Neural progenitor cell (in vitro differentiated cells): ENCODE measurements at regions not wholly inside any gene's neighbourhood (a gene's known extent, or its start where the extent isn't known, plus 50 kb on each side); places are given as distances from the start of the nearest gene placed in this dataset.

Source experiments
- DNase-seq: peaks from one replicate; pipeline ENCODE4 v3.0.0-alpha.2; 2016; ENCODE audit warnings: low spot score
- H2AFZ ChIP-seq: fragments of 200-600 bp; sonication (generic); replicated peaks from 2 replicates; pipeline ENCODE4 v1.6.1; 2016; ENCODE audit warnings: antibody characterized with exemption
- H3F3A ChIP-seq: fragments of 200-600 bp; sonication (generic); 2 replicates; pipeline ENCODE4 v1.6.1; 2016; ENCODE audit warnings: antibody characterized with exemption, low read depth
- H3K27ac ChIP-seq: fragments of 200-600 bp; sonication (generic); 2 replicates; pipeline ENCODE4 v1.5.1; 2016; ENCODE audit warnings: mild to moderate bottlenecking
- H3K27me3 ChIP-seq: fragments of 200-600 bp; sonication (generic); 2 replicates; pipeline ENCODE4 v1.6.1; 2016; ENCODE audit warnings: mild to moderate bottlenecking, moderate library complexity
- H3K36me3 ChIP-seq: fragments of 200-600 bp; sonication (generic); 2 replicates; pipeline ENCODE4 v1.5.1; 2016
- H3K4me1 ChIP-seq: fragments of 200-600 bp; sonication (generic); 2 replicates; pipeline ENCODE4 v1.6.1; 2016; ENCODE audit warnings: mixed run types
- H3K4me2 ChIP-seq: fragments of 200-600 bp; sonication (generic); 2 replicates; pipeline ENCODE4 v1.6.1; 2016
- H3K4me3 ChIP-seq: fragments of 200-600 bp; sonication (generic); 2 replicates; pipeline ENCODE4 v1.5.1; 2016
- H3K79me2 ChIP-seq: fragments of 200-600 bp; sonication (generic); 2 replicates; pipeline ENCODE4 v1.6.1; 2016; ENCODE audit warnings: low read depth
- H3K9ac ChIP-seq: fragments of 200-600 bp; sonication (generic); 2 replicates; pipeline ENCODE4 v1.6.1; 2016
- H3K9me3 ChIP-seq: fragments of 200-600 bp; sonication (generic); 2 replicates; pipeline ENCODE4 v1.5.1; 2016; ENCODE audit warnings: low read depth
- H4K20me1 ChIP-seq: fragments of 200-600 bp; sonication (generic); 2 replicates; pipeline ENCODE4 v1.6.1; 2016; ENCODE audit warnings: low read depth
- H3K27ac Mint-ChIP-seq: 3 replicates; pipeline ENCODE4 v1.8.0; 2021; ENCODE audit warnings: mixed read lengths
- H3K27me3 Mint-ChIP-seq: 2 replicates; pipeline ENCODE4 v1.8.0; 2022; ENCODE audit warnings: low read depth, mild to moderate bottlenecking, inconsistent platforms, moderate library complexity, mixed read lengths; ENCODE audit not compliant: insufficient read depth
- H3K36me3 Mint-ChIP-seq: 3 replicates; pipeline ENCODE4 v1.8.0; 2021; ENCODE audit warnings: mixed read lengths
- H3K4me1 Mint-ChIP-seq: 3 replicates; pipeline ENCODE4 v1.8.0; 2021; ENCODE audit warnings: mixed read lengths
- H3K4me3 Mint-ChIP-seq: 3 replicates; pipeline ENCODE4 v1.8.0; 2021; ENCODE audit warnings: mild to moderate bottlenecking, moderate library complexity, mixed read lengths
- H3K9me3 Mint-ChIP-seq: 3 replicates; pipeline ENCODE4 v1.8.0; 2020; ENCODE audit warnings: mixed read lengths
- EZH2 ChIP-seq: fragments of 200-600 bp; sonication (generic); IDR thresholded peaks from 2 replicates; pipeline ENCODE4 v1.6.1; 2017; ENCODE audit warnings: antibody characterized with exemption, mild to moderate bottlenecking, moderate library complexity
- EZH2phosphoT487 ChIP-seq: fragments of 200-600 bp; sonication (generic); IDR thresholded peaks from 2 replicates; pipeline ENCODE4 v1.6.1; 2017; ENCODE audit warnings: antibody characterized with exemption
- TF ChIP-seq, protein P1 (sequence below): fragments of 200-600 bp; sonication (generic); IDR thresholded peaks from 2 replicates; pipeline ENCODE4 v1.5.1; 2017; ENCODE audit warnings: antibody characterized with exemption, mild to moderate bottlenecking

DNA sequence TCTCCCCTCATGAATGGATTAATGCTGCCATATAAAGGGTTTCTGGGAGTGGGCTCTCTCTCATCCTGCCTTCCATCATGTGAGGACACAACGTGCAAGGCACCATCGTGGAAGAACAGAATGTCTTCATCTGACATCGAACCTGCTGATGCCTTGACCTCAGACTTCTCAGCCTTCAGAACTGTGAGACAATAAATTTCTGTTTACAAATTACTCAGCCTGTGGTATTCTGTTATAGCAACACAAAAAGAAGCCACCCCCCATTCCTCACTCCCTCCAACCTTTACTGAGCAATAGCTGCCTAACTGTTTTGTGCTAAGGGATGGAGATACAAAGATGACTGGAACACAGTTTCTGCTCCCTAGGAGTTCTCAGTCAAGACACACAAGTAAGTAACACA lies 106.1 kb upstream of the PLET1 start:
- Histone ChIP-seq H4K20me1 (no peaks in the 10 kb centered on the region), H3K27me3 (no peaks in the 10 kb centered on the region), H3K9me3 (no peaks in the 10 kb centered on the region), H3K4me1 (no peaks in the 10 kb centered on the region), H3K9ac (no peak overlapping the region), H3K27ac (no peak overlapping the region), H3F3A (no peaks in the 10 kb centered on the region), H3K79me2 (no peaks in the 10 kb centered on the region), H2AFZ (no peak overlapping the region), H3K4me2 (no peak overlapping the region), H3K36me3 (no peaks in the 10 kb centered on the region), H3K4me3 (no peak overlapping the region)
- Mint-ChIP-seq H3K27me3 (peaks cover 6% of the 10 kb centered on the region), H3K27ac (no peak overlapping the region), H3K9me3 (no peaks in the 10 kb centered on the region), H3K36me3 (no peaks in the 10 kb centered on the region), H3K4me3 (no peak overlapping the region), H3K4me1 (peaks cover 26% of the 10 kb centered on the region)
- DNase-seq, result no peak
- no peak for TF ChIP-seq EZH2phosphoT487
- TF ChIP-seq, protein P1, sequence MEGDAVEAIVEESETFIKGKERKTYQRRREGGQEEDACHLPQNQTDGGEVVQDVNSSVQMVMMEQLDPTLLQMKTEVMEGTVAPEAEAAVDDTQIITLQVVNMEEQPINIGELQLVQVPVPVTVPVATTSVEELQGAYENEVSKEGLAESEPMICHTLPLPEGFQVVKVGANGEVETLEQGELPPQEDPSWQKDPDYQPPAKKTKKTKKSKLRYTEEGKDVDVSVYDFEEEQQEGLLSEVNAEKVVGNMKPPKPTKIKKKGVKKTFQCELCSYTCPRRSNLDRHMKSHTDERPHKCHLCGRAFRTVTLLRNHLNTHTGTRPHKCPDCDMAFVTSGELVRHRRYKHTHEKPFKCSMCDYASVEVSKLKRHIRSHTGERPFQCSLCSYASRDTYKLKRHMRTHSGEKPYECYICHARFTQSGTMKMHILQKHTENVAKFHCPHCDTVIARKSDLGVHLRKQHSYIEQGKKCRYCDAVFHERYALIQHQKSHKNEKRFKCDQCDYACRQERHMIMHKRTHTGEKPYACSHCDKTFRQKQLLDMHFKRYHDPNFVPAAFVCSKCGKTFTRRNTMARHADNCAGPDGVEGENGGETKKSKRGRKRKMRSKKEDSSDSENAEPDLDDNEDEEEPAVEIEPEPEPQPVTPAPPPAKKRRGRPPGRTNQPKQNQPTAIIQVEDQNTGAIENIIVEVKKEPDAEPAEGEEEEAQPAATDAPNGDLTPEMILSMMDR, result no peak
- TF ChIP-seq EZH2, result no peak

DNA sequence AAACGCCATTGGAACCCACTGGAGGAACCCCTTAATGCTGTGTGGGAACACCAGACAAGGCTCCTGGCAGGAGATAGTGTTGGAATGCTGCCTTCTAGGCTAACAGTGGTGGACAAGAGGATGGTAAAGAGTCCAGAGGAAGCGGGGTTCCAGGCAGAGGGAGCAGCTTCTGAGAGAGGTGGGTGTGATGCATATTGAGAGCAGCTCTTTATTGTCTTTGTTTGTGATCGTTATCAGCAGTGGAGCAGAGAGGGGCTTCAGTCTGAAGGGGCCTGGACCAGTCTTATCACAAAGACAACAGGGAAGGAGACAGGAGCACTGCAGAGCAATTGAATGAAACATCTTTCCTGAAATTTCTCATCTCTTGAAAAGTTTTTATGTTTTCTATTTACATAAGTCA lies 106.8 kb upstream of the PLET1 start:
- Histone ChIP-seq H3K27me3 (no peaks in the 10 kb centered on the region), H2AFZ (no peak overlapping the region), H3F3A (no peaks in the 10 kb centered on the region), H3K9me3 (no peaks in the 10 kb centered on the region), H3K4me3 (no peak overlapping the region), H3K4me2 (no peak overlapping the region), H4K20me1 (no peaks in the 10 kb centered on the region), H3K4me1 (no peaks in the 10 kb centered on the region), H3K36me3 (no peaks in the 10 kb centered on the region), H3K27ac (no peak overlapping the region), H3K9ac (no peak overlapping the region), H3K79me2 (no peaks in the 10 kb centered on the region)
- DNase-seq, result no peak
- Mint-ChIP-seq H3K36me3 (no peaks in the 10 kb centered on the region), H3K27ac (peak overlapping the region; percentile 72), H3K9me3 (peaks cover 2% of the 10 kb centered on the region), H3K4me1 (peaks cover 21% of the 10 kb centered on the region), H3K4me3 (no peak overlapping the region), H3K27me3 (peaks cover 6% of the 10 kb centered on the region)
- TF ChIP-seq EZH2phosphoT487 (no peak), EZH2 (no peak)
- TF ChIP-seq, protein P1, result no peak

DNA sequence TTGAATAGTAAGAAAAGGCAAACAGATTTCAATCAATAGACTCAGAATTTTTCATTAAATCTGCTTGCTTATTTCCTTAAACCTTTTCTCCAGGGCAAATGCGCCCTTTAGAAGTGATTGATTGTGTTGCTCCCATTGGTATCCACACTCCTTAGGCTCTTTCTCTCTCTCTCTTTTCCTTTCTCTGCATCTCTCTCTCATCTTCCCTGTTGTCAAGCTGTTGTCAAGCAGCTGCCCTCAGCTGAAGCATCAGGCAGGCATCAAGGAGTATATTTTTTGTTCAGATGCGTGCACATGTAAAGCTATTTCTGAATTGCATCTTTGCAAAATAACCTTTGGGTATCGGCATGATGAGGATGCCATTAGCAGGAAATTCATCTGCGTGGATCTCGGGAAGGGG lies 107.2 kb upstream of the PLET1 start:
- Histone ChIP-seq H3K9ac (no peak overlapping the region), H3K79me2 (no peaks in the 10 kb centered on the region), H2AFZ (no peak overlapping the region), H3K4me1 (no peaks in the 10 kb centered on the region), H3K36me3 (no peaks in the 10 kb centered on the region), H3K9me3 (no peaks in the 10 kb centered on the region), H3K27me3 (no peaks in the 10 kb centered on the region), H4K20me1 (no peaks in the 10 kb centered on the region), H3K27ac (no peak overlapping the region), H3F3A (no peaks in the 10 kb centered on the region), H3K4me2 (no peak overlapping the region), H3K4me3 (no peak overlapping the region)
- H3K9me3 Mint-ChIP-seq, result peaks cover 2% of the 10 kb centered on the region
- H3K4me1 Mint-ChIP-seq, result peaks cover 21% of the 10 kb centered on the region
- peaks cover 6% of the 10 kb centered on the region for H3K27me3 Mint-ChIP-seq
- H3K27ac Mint-ChIP-seq, result no peak overlapping the region
- no peak for DNase-seq
- TF ChIP-seq, protein P1, result no peak
- TF ChIP-seq EZH2 (no peak), EZH2phosphoT487 (no peak)
- H3K4me3 Mint-ChIP-seq, result no peak overlapping the region
- no peaks in the 10 kb centered on the region for H3K36me3 Mint-ChIP-seq
